GM18505 (cell line): ENCODE measurements at regions not wholly inside any gene's neighbourhood (a gene's known extent, or its start where the extent isn't known, plus 50 kb on each side); places are given as distances from the start of the nearest gene placed in this dataset.

Source experiments
- ATAC-seq: cut with Tn5 transposase; IDR thresholded peaks from one replicate; pipeline ENCODE4 v1.9.1; 2021; ENCODE audit not compliant: unreplicated experiment
- POLR2A ChIP-seq: IDR thresholded peaks from 4 replicates; pipeline ENCODE4 v1.6.1; 2011; ENCODE audit warnings: borderline replicate concordance; ENCODE audit not compliant: insufficient read depth, insufficient read length; ENCODE audit errors: extremely low read depth

DNA sequence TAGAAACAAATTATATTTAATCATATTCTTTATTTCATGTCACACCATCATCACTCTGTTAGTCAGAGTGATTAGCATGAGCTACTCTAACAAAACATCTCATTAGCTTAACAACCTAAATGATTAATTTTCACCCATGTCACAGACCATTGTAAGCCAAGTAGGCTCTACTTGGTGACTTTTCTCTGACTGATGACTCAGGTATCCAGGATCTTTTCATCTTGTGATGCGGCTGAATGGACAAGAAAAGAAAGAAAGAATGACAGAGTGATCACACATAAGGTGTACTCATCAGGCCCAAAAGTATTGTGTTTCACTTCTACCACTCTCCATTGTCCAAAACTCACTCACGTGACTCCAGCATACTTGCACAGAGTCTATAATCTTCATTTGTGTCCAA is 299.3 kb downstream of the ANXA1 start:
- no peak for TF ChIP-seq POLR2A
- no peak for ATAC-seq

DNA sequence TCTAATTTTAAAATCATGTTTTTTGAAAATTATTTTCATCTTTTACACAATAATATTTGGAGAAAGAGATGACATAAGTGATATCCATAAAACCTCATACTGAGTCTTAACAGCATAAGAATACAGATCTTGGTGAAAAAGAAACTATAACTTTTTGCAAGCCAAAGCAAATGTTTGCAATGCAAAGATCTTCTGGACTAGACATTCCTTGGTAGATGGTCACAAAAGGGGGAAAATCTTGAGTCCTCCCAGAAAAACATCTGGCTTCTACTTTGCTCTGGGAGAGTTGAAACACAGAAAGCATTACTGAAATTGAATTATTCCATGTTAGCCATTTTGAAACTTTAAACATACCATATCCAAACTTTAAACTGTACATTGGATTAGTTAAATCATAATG is 308.2 kb downstream of the ANXA1 start:
- no peak for ATAC-seq
- no peak for TF ChIP-seq POLR2A

DNA sequence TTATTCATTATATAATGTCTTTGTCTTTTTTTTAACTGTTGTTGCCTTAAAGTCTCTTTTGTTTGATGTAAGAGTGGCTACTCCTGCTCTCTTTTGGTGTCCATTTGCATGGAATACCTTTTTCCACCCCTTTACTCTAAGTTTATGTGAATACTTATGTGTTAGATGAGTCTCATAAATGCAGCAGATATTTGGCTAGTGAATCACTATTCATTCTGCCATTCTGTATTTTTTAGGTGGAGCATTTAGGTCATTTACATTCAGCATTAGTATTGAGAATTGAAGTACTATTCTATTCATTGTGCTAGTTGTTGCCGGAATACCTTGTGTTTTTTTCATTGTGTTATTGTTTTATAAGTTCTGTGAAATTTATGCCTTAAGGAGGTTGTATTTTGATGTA is 317.1 kb downstream of the ANXA1 start:
- ATAC-seq: no peak
- no peak for TF ChIP-seq POLR2A

DNA sequence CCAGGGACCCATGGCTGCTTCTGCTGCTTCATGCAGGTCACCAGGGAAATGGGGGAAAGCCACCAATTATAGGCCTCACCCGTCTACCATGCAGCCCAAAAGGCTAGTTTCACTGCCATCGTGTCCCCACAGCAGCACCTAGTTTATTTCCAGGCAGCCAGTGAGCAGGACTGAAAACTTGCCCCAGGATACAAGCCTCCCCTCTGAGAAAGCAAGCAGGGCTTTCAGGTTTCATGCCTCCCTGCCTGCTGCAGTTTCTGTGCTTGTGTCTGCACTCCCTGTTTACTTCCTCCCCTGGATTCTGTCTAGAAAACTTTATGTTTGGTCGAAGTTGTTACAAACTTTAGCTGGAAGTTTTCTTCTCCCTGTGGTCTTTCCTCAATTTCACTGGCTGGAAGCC is 319.1 kb downstream of the ANXA1 start:
- TF ChIP-seq POLR2A: no peak
- no peak for ATAC-seq

DNA sequence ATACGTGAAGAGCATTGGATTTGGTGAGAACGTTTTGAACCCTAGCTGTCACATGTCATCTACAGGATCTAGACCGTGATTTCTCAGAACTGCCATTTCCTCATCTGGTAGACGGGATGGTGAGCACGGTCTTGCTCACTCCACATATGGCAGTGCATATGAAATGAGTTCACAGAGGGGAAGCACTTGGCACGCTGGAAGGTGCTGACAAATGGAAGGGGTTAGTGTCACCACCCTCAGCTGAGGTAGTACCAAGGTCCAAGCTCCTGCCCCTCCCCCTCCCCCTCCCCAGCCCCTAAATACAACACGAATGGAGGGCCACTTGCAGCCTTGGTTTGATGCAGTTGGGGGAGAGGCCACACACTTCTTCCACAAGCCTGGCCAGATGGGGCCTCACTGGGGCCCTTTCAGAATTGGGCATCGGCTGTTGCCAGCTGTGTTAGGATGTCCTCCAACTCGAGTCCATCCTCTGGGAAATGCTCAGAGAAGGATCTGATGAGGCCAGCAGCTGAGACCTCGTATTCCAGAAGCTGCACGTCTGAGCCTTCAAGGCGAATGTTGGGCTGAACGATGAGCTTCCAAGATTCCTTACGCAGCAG is 322.4 kb downstream of the ANXA1 start:
- TF ChIP-seq POLR2A: no peak
- no peak for ATAC-seq

DNA sequence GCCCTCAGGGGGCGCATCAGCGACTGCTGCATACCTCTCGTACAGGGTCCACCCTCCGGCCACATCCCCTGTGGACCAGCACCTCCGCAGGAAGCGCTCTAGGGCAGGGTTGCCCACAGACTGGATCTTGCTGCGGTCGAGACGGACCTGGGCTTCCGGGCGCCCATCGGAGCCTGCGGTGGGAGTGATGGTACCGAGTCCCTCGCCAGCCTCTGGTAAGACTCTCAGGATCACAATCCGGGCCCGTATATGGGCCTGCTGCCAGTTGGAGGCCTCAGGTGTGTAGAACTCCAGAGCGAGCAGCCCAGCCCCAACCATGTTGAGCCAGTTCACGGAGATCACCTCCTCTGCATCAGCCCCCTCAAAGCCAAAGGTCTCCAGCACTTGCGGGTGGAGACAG is 323.0 kb downstream of the ANXA1 start:
- no peak for ATAC-seq
- no peak for TF ChIP-seq POLR2A

DNA sequence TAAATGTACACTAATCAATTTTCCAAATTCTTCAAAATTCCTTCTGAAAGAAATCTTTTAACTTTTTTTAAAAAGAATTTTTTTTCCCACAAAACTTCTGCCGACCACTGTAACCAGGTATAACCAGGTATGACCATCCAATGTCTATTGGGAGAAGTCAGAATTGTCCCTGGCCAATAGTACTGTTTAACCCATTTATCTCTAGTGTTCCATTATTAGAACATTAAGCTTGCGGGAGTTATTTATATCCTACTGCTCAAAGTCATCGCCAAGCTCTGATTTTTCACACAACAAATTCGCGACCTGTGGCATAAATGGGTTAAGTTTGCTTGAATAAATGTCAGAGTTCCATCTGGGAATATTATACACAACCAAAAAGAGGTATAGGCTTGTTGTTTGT is 343.2 kb downstream of the ANXA1 start:
- TF ChIP-seq POLR2A: no peak
- no peak for ATAC-seq

DNA sequence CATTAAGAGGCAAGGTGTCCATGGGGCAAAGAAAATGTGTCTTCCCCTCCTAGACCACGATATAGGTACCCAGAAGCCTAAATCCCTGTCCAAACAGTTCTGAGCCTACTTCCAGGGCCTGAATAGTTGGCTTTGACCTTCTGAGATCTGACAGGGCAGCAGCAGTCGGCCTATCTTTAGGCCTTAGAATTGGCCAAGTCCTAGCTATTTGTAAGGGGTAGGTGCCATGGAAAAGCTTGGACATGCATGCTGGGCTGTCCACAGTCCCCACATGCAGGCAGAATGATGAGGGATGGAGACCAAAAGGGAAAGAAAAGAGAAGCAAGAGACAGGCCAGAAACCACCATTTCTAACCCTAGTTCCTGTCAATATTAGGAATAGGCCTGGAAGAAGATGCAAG is 346.1 kb downstream of the ANXA1 start:
- no peak for TF ChIP-seq POLR2A
- ATAC-seq: no peak

DNA sequence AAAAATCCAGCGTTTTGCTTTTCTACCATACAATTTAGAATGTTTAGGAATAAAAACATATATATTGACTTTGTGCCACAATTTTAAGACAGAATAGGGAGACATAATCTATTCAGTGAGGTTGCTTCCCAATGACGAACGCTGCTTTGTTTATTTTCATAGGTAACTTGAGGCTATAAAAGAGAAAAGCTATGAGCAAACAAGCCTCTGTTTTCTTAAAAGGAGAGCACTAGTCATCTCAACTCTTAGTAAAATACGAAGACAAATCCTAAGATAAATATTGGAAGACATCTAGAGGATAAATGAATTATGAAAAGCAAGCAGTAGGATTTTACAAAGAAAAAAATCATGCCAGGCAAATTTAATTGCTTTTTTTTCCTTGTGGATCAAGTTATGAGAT is 363.6 kb downstream of the ANXA1 start:
- TF ChIP-seq POLR2A: no peak
- no peak for ATAC-seq

DNA sequence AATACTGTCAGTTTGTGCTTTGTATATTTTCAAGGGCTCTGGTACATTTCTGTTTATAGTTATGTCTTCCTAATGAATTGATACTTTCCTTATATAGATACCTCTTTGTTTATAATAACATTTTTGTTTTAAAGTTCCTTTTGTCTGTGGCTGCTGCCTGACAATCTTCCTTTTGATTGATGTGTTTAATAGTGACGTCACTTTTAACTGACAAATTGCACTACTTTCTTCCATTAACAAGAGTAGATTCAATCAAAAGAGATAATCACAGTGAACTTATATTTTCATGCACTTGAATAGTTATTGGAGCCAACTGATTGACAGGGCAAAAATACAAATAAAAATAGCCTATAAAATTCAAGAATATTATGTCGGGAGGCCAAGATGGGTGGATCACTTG is 371.7 kb downstream of the ANXA1 start:
- TF ChIP-seq POLR2A: no peak
- ATAC-seq: no peak

DNA sequence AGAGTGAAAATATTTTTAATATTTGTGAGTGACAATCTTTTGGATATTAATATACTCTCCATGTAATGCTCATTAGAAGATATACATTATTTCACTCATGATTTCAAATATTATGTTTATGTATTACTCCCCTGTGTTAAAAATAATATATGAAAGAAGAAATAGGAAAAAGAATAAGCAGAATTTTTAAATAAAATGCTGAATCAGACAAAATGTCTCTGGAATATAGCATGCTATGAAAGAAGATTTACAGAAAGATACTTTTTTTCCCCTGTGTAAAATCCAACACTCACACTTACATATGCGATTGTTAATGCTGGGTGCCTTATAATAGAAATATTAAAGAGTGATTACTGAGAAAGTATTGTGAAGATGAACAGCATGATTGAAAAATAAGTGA is 373.7 kb downstream of the ANXA1 start:
- TF ChIP-seq POLR2A: no peak
- ATAC-seq: no peak

DNA sequence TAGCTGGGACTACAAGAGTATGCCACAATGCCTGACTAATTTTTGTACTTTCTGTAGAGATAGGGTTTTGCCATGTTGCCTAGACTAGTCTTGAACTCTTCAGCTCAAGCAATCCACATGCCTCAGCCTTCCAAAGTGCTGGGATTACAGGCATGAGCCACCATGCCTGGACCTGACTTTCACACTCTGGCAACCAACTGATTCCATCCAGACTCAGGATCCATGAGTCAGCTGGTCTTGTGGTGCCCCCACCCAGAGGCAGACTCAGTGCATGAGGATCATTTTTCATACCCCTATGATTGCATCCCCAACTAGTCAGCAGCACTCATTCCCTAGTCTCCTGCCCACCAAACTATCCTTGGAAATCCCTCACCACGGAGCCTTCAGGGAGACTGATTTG is 375.9 kb downstream of the ANXA1 start:
- TF ChIP-seq POLR2A: no peak
- ATAC-seq: no peak

DNA sequence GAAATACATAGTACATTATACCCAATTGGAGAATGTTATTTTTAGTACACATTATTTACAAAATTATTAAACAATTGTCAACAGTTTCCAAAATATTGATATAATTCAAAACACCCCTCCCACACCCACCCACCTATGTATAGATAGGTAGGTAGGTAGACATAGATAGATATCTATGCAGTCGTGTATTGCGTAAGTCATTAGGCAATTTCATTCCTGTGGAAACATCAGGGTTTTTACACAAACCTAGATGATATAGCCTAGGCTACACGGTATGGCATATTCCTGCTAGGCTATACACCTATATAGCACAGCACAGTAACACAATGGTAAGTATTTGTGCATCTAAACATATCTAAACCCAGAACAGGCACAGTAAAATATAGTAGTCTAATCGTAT is 377.3 kb downstream of the ANXA1 start:
- no peak for ATAC-seq
- no peak for TF ChIP-seq POLR2A

DNA sequence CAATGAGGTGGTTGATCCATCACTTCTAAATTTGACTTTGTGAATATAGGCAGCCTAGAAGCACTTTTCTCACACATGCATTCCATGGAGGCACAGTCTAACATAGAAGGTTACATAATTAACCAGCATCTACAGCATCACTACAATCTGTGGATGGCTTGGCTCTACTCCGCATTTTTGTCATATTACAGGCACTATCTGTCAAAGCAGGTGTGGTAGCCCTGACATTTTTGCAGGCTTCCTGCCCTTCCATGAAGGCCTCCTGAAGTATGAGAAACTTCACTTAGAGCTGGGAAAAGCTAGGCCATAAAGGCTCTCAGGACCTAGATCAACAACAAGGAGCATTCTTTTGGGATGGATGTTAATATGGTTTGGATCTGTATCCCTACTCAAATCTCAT is 378.0 kb downstream of the ANXA1 start:
- ATAC-seq: no peak
- no peak for TF ChIP-seq POLR2A

DNA sequence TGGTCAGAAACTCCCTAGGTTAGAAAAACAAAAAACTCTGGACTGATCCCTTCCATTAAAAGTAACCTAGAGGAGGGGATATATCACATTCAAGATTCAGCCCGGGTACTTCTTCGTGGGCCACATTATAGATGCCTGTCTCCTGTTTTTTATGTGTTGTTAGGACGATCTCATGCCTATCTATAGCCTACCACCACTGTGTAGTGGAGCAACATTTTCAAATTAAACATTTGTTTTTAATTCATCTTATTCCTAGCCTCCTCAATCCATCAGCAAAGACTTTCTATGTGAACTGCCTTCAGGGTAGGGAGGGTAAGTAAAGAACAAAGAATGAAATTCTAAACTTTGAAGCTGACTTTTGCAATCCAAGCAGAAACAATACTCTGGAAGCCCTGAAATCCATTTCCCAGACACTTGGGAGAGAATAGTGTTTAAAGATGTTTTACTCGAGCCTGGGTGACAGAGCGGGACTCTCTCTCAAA is 379.4 kb downstream of the ANXA1 start:
- no peak for TF ChIP-seq POLR2A
- no peak for ATAC-seq
